22Rv1 (cell line): ENCODE measurements at regions not wholly inside any gene's neighbourhood (a gene's known extent, or its start where the extent isn't known, plus 50 kb on each side); places are given as distances from the start of the nearest gene placed in this dataset.
"Not testable (repeated sequence)": the region's sequence is repeated elsewhere in the genome, so short reads cannot be mapped to it uniquely, and the experiment has no call there.

Experiments used
- H3K27ac ChIP-seq: fragments of 450-650 bp; 2 replicates; pipeline ENCODE4 v1.5.1; 2017
- ZFX ChIP-seq: fragments of 450-650 bp; IDR thresholded peaks from 2 replicates; pipeline ENCODE4 v1.6.1; 2017; ENCODE audit warnings: antibody characterized with exemption, borderline replicate concordance
- TF ChIP-seq, protein P1 (sequence below): fragments of 450-650 bp; IDR thresholded peaks from 2 replicates; pipeline ENCODE4 v1.5.1; 2017; ENCODE audit warnings: mild to moderate bottlenecking

DNA sequence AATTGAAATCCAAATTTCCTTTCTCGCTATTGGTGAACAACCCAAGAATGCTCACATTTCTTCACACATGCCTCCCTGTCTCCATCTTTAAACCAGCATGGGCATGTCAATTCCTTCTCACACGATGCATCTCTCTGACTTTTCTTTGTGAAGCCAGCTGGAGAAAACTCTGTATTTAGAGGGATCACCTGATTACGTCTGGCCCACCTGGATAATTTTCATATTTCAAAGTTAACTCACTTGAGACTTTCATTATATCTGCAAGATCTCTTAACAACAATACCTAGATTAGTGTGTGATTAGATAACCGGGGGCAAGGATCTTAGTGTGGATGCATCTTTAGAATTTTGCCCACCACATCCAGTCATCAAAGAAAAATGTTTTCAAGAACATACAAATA is 164.0 kb downstream of the TMEM47 start:
- TF ChIP-seq ZFX: no peak
- TF ChIP-seq, protein P1, sequence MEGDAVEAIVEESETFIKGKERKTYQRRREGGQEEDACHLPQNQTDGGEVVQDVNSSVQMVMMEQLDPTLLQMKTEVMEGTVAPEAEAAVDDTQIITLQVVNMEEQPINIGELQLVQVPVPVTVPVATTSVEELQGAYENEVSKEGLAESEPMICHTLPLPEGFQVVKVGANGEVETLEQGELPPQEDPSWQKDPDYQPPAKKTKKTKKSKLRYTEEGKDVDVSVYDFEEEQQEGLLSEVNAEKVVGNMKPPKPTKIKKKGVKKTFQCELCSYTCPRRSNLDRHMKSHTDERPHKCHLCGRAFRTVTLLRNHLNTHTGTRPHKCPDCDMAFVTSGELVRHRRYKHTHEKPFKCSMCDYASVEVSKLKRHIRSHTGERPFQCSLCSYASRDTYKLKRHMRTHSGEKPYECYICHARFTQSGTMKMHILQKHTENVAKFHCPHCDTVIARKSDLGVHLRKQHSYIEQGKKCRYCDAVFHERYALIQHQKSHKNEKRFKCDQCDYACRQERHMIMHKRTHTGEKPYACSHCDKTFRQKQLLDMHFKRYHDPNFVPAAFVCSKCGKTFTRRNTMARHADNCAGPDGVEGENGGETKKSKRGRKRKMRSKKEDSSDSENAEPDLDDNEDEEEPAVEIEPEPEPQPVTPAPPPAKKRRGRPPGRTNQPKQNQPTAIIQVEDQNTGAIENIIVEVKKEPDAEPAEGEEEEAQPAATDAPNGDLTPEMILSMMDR: no peak
- H3K27ac ChIP-seq: no peak overlapping the region

DNA sequence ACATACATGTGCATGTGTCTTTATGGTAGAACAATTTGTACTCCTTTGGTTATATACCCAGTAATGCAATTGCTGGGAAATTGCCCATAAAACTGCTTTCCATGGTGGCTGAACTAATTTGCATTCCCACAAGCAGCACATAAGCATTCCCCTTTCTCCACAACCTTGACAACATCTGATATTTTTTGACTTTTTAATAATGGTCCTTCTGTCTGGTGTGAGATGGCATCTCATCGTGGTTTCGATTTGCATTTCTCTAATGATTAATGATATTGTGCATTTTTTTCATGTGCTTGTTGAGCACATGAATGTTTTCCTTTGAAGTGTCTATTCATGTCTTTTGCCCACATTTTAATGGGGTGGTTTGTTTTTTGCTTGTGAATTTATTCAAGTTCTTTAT is 166.0 kb downstream of the TMEM47 start:
- TF ChIP-seq, protein P1: no peak
- no peak for TF ChIP-seq ZFX
- no peak overlapping the region for H3K27ac ChIP-seq

DNA sequence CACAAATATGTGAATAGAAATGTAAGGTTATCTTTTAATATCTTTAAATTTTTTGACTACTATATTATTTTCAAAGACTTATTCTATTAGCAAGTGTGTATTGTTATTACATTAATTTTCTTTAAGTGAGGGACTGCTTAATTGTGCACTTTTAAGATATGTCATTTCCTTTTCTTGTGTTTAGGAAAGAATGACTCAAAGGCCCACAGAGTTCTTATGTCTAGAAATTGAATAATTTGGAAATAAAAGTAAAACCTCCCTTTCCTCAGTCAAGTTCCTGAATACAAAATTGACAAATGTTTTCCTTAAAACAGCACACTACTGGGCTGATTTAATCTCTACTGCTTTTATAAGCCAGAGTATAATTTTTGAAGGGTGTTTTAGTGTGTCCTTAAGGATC is 169.7 kb downstream of the TMEM47 start:
- no peak overlapping the region for H3K27ac ChIP-seq
- TF ChIP-seq, protein P1: no peak
- TF ChIP-seq ZFX: no peak

DNA sequence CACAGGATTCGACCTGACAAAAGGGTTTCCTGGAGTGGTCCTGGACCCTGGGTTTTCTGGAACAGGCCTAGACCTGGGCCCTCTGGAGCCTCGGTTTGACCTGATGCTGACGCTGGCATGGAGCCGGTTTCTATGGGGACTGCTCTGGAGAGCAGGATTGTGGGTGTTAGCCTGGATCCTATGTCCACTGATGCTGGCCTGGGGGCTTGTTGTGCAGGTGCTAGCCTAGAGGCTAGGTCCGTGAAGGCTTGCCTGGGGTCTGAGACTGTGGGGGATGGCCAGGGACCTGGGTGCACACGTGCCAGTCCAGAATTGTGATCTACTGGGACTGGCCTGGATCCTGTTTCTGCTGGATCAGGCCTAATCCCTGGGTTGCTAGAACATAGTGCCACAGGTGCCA is 173.1 kb downstream of the TMEM47 start:
- no peak overlapping the region for H3K27ac ChIP-seq
- no peak for TF ChIP-seq ZFX
- TF ChIP-seq, protein P1: no peak

DNA sequence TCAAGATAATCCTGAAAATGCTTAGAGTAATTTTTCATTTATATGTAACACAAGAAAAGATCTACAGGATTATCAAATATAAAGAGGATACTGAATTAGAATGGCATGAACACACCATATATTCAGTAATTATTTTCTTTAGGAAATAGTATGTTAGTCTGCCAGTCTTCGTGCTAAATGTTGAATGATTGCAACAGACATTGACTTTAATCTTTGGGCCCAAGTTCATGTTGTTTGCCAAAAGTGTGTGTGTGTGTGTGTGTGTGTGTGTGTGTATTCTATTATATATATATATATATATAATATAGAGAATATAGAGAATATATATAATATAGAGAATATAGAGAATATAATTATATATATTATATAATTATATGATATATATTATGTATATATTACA is 186.6 kb downstream of the TMEM47 start:
- TF ChIP-seq ZFX: no peak
- TF ChIP-seq, protein P1: no peak
- H3K27ac ChIP-seq: no peak overlapping the region

DNA sequence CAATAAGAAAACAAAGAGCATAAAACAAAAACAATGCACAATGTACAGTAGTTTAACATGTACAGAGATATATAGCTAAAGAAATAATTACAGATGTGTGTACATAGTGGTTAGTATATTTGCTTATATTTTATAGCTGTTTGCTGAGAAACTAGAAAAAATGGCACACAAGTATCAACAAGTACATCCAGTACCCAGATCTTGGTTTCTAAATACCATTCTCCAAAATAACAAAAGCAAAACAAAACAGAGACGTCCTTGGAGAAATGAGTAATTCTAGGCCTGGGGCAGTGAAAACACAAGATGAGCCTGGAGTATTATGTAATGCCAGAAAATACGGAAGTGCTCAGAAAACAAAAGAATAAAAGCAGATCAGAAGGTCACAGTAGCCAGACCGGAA is 189.6 kb downstream of the TMEM47 start:
- H3K27ac ChIP-seq: peak overlapping the region; percentile 63
- no peak for TF ChIP-seq ZFX
- TF ChIP-seq, protein P1: no peak

DNA sequence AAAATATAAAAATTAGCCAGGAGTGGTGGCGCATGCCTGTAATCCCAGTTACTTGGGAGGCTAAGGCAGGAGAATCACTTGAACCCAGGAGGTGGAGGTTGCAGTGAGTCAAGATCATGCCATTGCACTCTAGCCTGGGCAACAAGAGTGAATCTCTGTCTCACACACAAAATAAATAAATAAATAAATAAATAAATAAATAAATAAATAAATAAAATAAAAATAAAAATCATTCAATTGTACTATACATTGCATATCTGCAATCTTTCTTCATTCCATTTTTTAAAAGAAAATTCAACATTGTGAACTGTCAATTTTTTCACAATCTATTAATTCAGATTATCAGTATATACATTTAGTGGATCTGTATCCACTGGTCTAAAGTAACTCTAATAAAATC is 193.9 kb downstream of the TMEM47 start:
- H3K27ac ChIP-seq: not testable (repeated sequence)

DNA sequence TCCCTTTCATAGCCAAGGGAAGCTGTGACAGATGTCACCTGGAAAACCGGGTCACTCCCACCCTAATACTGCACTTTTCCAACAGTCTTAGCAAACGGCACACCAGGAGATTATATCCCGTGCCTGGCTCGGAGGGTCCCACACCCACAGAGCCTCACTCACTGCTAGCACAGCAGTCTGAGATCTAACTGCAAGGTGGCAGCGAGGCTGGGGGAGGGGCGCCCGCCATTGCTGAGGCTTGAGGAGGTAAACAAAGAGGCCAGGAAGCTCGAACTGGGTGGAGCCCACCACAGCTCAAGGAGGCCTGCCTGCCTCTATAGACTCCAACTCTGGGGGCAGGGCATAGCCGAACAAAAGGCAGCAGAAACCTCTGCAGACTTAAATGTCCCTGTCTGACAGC is 199.2 kb downstream of the TMEM47 start:
- H3K27ac ChIP-seq: not testable (repeated sequence)
